RCC 7860 (cell line): ENCODE measurements at regions not wholly inside any gene's neighbourhood (a gene's known extent, or its start where the extent isn't known, plus 50 kb on each side); places are given as distances from the start of the nearest gene placed in this dataset.

Experiments
- DNase-seq: peaks from one replicate; pipeline ENCODE4 v3.0.0-alpha.2; 2015; ENCODE audit warnings: low spot score
- FAIRE-seq: peaks from 2 replicates; lab custom pipeline; 2012; peaks lifted over from hg19 to GRCh38; lab: Jason Lieb, UNC

DNA sequence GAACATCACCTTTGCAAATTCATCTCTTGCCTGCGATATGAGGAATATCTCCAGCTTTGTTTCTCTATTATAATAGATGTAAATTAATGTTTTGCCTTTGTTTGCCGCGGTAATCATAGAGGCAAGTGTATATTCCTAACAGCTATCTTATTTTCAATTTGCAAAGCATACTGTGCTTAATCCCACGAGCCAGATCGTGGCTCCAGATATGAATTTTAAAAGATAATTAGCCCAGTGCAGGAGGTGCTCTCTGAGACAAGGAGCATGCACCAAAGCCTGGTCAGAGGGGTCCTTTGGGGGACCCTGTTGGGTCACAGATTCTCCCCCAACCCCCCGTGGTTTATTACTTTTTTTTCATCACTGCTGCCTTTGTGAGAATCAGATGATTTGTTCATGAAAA lies 1087.5 kb downstream of the BCL11B start:
- FAIRE-seq = no peak
- no peak for DNase-seq

DNA sequence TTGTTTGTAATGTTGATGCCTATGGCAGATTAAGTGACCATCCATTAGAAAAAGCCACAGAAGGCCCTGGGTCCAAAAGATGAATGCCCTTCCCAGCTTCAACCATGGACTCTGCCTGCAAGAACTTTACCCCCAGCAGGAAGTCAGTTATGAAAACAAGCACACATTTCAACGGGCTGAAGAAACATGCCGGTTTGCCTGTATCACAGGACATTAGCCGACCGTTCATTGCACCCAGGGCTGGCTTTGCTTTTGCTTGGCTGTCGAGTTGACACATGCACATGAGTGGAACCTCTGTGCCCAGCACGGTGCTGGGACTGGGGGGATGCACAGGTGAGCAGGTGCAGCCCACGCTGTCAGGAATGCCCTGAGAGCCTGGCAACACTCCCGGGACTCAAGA lies 1087.0 kb downstream of the BCL11B start:
- FAIRE-seq = no peak
- DNase-seq = no peak

DNA sequence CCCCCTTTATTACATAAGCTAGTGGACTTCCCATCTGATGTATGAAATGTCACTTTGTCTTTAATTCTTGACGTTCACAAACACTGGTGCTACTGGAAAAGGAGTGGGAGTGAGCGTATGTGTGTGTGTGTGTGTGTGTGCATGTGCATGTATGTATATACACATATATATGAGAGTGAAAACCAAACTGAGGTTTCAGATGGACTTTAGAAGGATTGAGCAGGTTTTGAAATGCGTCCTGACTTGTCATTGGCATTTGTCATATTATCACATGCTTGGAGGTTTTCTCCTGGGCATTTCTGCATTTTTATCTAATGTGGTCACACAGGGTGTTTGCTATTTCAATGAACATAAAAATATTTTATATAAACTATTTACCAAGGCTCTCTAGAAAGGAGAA lies 1085.9 kb downstream of the BCL11B start:
- DNase-seq = no peak

DNA sequence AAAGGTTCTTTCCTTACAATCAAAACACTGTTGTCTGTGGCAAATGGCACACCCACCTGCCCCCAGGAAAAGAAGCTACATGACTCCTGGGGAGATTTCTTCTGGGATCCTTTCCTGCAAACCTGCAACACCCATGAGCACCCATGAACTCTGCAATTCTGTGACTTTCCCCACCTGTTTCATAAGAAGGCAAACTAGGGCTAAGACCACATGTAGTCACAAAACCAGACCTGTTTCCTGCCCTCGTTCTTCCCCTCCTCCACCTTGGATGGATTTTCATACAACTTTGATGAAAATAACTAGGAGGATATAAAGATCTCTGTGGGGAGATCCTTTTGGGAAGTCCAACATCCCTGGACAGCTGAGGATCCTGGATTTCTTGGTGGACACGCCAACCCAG lies 1084.7 kb downstream of the BCL11B start:
- FAIRE-seq (no peak), DNase-seq (no peak)

More for the DNA sequence above, 1085.9 kb downstream of the BCL11B start:
- no peak for FAIRE-seq

DNA sequence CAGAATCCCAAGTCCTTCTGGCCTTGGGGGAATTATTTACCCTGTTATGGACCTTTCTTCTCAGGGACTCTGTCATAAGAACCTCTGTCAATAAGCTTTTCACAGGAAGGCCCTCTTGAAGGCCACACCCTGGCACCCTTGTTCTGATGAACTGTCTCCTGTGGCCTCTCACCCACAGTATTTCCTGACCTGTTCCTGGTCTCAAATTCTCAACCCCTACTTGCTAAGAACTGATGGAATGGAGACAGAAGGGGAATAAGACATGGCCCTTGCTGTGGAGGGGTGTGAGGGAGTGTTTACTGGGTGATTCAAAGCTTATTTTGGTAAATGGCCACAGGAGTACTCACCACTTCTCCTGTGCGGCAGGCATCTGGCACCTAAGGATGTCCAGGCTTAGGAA lies 1082.9 kb downstream of the BCL11B start:
- FAIRE-seq = no peak

DNA sequence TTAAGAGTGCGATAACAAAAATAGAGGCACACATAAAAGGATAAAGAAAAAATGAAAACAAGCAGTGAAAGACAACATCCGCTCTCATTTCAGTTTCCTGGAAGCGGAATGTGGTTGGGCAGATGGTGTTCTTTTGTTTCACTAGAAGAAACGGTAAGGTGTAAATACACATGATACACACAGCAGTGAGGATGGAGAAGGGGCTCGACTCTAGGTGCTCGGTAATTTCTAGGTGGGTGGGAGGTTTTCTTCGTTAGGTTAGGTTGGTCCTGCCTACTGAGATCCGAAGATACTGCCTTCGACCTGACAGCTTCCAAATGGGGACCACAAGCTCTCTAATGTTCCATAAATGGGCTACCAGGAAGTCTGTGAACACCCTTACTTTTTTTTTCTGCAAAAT lies 1082.5 kb downstream of the BCL11B start:
- FAIRE-seq (no peak), DNase-seq (no peak)

More for the DNA sequence above, 1082.9 kb downstream of the BCL11B start:
- no peak for DNase-seq

DNA sequence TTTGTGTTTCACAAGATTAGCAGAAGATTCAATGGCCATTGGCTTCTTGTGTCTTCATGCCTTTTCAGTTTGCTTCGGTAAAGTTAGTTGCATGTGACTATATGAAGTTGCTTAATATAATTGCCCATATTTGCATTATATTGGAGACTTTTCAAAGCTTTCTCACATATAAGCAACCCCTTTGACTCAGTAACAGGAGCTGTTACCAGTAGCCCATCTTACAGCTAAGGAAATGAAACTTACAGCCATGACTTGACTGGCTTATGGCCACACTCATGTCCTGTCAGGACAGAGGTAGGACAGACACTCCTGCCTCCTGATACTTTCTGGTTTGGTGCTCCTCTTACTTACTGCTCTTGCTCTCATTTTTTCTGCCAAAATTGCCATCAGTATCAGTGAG lies 1082.1 kb downstream of the BCL11B start:
- no peak for DNase-seq
- no peak for FAIRE-seq

DNA sequence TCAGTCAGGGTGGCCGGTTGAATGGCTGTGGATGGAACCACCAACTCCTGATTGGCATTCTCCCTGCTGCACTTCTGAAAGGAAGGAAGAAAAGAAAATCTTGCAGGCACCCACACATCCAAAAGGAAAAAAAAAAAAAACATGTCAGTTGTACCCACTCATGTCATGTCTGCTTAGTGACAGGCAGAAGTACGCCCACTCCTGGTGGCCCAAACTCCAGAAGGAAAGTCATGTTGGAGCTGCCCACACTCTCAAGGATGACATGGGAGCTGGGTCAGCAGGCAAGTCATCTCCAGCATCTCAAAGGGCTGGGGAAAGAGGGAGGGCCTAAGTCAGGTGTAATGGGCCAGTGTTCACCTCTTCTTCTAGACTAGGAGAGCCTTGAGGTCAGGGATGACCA lies 1079.1 kb downstream of the BCL11B start:
- FAIRE-seq = no peak
- DNase-seq = no peak

DNA sequence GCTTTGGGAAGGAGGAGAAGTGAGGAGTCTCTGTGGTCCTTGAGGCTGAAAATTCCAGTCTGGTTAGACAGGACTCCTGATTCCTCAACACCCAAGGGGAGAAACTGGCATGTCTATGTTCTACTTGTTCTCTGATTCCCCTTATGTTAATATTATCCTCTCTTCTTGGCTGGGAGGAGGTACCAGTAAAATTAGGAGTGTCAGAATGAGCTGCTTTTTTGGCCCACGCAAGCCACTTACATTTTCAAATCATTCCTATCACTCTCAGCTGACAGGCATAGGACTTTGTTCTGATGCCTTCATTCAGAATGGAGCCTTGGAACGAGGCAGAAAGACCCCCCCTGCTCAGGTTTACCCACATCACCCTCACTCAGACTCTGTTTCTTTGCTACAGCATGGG lies 1077.2 kb downstream of the BCL11B start:
- FAIRE-seq = no peak
- no peak for DNase-seq

DNA sequence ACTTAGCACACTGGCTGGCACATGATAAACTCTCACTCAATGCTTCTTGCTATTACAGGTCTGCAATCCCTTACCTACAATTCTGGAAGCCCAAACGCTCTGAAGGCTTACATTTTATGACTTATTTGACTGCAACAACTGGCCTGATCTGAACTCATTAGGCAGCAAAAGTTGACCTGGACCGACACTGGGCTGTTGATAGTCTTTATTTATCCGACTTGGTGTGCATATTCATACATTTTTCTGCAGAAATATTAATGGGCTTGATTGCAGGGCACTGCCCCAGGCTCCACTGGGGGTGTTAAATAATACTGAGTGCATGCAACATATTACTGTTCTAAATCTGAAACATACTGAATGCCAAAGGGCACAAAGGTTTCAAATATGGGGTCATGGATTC lies 1076.7 kb downstream of the BCL11B start:
- no peak for DNase-seq
- no peak for FAIRE-seq

DNA sequence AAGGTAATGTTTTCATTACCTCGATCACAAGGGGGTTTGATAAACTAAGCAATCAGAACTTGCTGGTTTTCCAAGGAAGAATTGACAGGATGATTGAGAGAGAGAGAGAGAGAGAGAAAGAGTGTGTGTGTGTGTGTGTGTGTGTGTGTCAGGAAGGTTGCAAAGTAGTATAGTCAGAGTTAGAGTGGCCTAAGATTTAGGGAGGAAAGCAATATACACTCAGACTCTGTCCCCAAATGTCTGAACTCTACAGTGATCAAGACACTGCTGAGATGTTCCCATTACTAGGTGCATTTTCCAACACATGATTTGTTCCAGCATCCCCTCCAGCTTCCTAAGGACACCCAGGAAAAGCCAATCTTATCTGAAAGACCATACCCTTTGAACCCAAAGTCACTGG lies 1074.1 kb downstream of the BCL11B start:
- FAIRE-seq (no peak), DNase-seq (no peak)

DNA sequence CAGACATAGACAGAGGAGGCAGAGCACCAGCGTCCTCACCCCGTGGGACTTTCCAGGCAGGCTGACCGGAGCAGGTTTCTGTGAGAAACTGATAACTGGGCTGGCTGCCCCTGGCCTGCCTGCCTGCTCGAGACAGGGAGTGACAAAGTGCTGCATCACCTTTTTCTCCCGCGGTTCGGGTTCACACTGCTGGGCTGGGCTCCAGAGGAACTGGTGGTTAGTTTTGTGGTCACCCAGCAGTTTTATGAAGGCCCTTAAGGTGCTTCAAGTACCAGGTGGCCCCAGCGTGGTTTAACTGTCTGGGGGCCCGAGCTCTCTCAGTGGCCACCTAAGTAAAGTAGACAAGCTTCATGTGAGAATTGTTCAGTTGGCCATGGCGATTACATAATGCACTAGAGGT lies 1073.6 kb downstream of the BCL11B start:
- DNase-seq = peak; percentile 60
- peak; percentile 57 for FAIRE-seq

DNA sequence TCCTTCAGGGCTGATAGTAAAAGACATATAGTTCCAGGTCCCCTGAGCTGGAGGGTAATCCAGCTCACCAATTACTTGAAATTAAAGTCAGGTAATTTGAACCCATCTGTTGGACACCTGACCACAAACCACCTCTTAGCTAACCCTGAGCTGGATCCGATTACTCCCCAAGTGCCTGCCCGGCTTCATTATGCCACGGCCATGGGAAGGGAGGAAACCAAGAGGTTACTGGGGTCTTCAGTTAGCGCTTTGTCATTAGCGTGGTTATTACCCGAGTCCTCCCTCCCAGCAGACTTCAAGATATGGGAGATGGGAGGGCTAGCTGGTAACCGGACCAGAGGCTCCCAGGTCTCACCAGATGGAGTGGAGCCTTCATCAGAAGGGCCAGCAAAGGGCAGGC lies 1071.4 kb downstream of the BCL11B start:
- no peak for FAIRE-seq

DNA sequence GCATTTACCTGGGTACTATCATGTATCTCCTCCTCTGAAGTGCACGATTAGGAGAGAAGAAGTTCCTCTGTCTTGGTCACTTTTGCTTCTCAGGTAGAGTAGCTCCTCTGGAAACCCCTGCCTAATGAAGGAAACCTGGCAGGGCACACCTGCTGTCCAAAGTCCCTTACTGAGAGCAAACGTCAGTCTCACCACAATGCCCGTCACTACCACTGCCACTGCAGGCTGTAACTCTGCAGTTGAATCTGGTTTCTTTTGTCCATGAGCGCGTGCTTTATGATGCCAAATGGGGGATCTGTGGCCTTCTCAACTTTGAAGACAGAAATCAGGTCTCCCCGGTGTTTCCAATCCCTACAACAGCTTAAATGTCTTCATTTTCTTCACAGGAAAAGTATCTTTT lies 1068.6 kb downstream of the BCL11B start:
- DNase-seq (no peak), FAIRE-seq (no peak)

More for the DNA sequence above, 1071.4 kb downstream of the BCL11B start:
- no peak for DNase-seq

DNA sequence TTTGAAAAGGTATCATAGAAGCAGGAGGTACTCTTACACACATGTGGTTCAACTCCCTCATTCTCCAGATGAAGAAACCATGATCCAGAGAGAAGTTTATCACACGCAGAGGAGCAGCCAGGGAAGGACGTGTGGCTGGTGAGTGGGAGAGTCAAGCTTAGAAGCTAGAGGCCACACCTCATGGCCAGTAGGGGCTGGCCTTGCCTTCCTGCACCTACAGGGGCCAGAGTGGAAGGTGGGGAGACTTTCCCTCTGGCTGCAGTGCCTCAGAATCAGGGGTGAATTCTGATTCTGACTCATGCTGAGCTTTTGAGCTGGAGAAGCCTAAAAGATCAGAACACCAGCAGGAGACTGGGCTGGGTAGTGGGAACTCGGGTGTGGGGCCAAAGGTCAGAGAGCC lies 1067.9 kb downstream of the BCL11B start:
- DNase-seq (no peak), FAIRE-seq (no peak)

DNA sequence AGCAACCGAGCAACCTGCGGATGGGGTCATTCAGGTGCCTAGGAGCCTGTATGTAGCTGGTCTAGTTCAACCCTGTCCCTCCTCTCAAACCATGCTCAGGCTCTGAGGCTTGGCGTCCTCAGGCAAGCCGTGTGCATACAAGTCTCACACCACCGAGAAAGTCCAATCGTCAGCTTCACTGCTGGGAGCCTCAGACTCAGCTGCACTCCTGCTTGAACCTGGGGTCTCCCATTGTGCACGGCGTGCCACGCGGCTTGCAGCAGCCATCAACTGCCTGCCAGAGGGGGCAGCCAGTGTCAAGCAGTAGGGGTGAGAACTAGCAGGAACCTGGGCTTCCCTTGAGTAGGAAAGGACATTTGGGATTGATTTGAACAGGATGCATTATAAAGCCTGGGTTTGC lies 1064.6 kb downstream of the BCL11B start:
- no peak for FAIRE-seq

DNA sequence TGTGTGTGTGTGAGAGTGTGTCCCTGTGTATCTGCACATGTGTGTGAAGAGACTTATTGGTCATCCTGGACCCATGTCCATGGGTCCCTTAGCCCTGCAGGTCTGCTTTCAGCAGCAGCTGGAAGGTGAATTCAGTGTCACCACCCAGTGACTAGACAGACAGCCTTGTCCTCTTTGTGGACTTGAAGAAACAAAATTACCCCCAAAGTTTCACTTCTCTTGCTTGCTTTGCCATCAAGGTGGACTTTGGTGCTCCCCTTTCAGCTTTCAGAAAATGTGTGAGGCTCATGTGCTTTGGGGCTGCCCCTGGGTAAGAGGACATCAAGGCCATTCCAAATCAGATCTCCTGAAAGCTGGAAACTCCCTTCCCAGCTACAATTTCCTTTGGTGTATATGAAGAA lies 1063.8 kb downstream of the BCL11B start:
- FAIRE-seq = no peak
- no peak for DNase-seq

More for the DNA sequence above, 1064.6 kb downstream of the BCL11B start:
- DNase-seq = no peak

DNA sequence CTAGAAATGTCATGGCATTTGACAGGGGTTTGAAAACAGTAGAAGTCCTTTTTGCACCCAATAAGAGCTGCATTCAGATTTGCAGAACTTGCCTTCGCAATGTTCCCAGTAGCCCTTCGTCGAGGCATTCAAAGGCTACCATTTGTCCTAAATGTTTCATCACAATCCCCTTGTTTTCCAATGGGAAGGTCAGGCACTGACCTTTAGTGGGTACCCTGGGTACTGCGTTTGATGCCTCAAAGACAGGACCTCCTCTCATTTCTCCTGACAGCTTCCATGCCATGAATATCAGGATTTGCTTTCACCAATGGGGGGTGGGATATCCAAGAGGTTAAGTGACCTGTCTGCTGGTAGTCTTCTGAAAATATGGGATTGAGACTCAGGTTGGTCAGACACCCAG lies 1063.1 kb downstream of the BCL11B start:
- no peak for DNase-seq
- FAIRE-seq = no peak

DNA sequence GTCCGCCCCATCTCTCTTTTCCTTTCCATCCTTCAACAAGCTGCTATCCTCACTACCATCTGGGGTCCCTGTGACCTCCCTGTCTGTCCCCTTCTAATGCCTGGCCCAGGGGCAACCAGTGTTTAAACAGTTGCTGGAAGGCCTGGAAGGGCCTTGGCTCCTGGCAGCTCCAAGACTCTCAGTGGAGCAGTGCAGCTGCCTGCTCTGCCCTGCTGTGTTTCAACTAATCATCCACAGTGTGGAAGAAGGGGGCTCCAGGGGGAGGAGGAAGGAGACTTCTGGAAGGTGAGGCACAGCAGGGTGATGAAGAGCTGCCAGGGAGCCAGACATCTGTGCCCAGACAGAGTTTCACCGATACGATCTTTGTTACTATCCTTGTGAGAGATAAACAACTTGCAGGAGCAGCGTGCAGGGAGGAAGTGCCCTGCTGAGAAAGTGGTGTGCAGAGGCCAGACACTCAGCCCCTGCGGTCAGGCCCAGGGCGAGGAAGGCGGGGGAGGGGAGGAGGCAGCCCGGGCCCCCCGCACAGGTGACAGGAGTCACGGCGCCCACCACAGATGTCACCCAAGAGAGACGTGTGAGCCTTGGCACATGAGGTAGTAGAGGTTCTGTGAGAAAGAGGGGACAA lies 1061.8 kb downstream of the BCL11B start:
- DNase-seq = no peak
- no peak for FAIRE-seq

DNA sequence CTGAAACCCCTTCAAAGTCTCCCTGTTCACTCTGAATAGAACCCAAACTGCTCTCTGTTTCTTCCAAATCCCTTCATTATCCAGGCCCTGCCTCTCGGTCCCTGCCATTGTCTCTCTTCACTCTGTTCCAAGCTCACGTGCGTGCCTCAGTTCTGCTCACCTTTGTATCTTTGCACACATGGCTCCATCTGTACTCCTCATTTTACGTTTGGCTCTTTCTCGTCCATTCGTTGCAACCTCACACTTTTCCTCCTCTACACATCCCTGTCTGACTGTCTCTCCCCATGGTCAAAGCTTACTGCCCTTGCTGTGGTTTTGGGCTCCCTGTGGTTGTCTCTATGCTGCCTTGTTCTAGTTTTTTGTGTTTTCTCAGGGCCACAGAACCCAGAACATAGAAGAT lies 1054.5 kb downstream of the BCL11B start:
- FAIRE-seq = no peak
- no peak for DNase-seq

DNA sequence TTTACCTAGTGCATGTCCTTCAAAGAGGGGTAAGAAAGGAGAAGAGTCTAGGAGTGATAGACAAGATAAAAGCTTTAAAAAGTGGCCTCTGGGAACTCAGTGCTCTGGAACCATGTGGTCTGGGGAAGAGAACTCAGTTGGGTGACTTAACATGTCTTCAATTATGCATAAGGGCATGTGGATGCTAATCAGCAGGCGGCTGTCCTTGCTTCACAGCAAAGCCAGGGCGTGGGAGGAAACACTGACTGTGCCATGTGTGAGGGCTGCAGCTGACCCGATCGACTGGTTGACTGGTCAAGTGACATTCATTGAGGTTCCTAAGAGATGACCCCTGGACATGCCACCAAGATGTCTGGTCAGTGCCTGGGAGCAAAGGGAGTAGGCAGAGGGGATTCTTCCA lies 1053.8 kb downstream of the BCL11B start:
- no peak for DNase-seq

DNA sequence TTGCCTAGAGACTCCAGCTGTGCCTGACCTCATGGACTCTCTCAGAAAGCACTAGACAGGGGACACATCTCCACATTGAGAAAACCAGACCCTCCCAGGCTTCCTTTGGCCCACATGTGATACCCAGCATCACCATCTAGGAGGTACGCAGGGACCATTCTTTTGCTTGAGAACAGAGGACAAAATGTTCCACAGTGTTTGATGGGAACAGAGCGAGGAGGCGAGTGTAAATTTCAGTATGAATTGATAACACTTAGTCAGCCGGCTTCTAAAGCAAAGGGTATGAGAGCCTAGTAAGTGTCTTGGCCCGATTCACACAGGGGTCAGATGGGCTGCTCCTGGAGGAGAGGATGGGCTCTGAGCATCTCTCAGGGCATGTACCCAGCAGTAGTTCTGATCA lies 1052.4 kb downstream of the BCL11B start:
- DNase-seq = no peak
- FAIRE-seq = no peak

More for the DNA sequence above, 1053.8 kb downstream of the BCL11B start:
- no peak for FAIRE-seq

DNA sequence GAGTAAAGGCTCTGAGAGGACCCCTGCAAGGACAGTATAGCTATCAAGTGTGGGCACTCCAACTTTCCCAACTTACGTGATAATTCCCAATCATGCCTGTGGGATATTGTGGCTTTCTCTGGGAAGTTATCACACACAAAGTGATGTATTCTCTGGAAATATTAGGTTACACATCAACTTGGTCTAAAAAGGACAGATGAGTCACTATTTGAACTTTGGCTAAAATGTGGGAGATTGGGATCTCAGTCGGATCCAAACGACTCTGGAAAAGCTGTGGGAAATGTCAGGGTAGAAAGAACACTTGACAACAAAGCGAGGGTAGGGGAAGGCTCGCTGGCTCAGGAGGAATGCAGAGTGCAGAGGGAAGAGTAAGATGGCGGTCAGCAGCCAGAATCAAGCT lies 1048.9 kb downstream of the BCL11B start:
- FAIRE-seq (peak; percentile 89), DNase-seq (peak; percentile 62)
